Astrocyte of the hippocampus (primary cell): ENCODE measurements at regions not wholly inside any gene's neighbourhood (a gene's known extent, or its start where the extent isn't known, plus 50 kb on each side); places are given as distances from the start of the nearest gene placed in this dataset.
"Not testable (repeated sequence)": the region's sequence is repeated elsewhere in the genome, so short reads cannot be mapped to it uniquely, and the experiment has no call there.

Source experiments
- DNase-seq: peaks from one replicate; pipeline ENCODE4 v3.0.0; 2011; ENCODE audit warnings: low read depth, low spot score

DNA sequence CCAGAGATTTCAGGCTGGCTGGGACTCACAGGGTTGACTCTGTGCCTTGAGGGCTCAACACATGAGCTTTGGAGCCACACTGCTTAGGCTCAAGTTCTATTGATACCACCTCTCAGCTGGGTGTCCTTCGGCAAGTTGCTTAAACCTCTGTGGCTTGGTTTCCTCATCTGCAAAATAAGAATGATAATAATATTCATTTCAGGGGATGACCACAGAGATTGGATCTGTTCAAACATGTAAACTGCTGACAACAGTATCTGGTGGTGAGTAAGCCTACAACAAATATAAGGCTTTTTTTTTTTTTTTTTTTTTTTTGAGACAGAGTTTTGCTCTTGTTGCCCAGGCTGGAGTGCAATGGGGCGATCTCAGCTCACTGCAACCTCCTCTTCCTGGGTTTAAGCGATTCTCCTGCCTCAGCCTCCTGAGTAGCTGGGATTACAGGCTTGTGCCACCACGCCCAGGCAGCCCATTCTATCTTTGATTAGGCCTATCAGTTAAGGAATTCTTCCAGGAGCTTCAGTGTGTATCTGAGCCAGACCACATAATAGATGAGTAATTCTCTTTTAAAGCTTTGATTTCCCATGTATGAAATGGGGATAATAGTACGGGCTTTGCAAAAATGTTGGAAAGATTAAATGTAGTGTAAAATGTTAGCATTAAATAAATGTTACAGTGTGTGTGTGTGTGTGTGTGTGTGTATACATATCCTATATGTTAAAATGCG is 437.6 kb downstream of the PRDM2 start:
- DNase-seq: no peak

DNA sequence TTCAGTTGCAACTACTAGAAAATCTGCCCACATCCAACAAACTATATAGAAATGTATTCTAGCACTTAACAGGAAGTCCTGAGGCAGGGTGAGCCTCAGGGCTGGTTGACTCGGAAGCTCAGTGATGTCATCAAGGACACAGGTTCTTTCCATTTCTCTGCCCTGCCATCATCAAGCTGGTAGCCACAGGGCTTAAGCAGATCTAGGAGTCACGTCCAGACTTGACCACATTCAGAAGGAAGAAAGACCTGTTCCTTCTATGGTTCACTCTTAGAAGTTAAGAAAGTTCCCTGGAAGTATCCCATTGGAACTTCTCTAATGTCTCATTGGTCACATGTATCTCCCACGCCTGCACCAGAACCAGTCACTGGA is 438.1 kb downstream of the PRDM2 start:
- DNase-seq: peak; percentile 33

- DNase-seq: no peak
Observed at GRCh38 chr1:14138687-14139086, 438.7 kb downstream of the PRDM2 start.

GRCh38 chr1:14140831-14141401 is 440.9 kb downstream of the PRDM2 start:
- DNase-seq: peak; percentile 93

DNA sequence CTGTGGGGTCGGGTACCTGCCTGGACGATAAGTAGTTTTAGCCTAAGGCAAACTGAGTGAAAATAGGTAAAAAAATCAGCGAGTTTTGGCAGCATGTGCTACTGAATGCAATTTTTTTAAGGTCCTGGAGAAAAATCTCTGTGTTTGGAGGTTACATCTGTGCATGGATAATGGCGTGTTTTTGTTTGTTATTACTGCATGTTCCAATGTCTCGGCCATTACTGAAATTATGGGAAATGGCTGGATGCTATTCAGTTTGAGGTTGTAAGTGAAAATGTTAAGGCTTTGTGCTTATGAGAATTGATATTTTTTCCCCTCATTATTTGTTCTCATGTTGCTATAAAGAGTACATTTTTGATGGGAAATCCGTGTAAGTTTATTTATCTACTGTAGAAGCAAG is 441.7 kb downstream of the PRDM2 start:
- no peak for DNase-seq

DNA sequence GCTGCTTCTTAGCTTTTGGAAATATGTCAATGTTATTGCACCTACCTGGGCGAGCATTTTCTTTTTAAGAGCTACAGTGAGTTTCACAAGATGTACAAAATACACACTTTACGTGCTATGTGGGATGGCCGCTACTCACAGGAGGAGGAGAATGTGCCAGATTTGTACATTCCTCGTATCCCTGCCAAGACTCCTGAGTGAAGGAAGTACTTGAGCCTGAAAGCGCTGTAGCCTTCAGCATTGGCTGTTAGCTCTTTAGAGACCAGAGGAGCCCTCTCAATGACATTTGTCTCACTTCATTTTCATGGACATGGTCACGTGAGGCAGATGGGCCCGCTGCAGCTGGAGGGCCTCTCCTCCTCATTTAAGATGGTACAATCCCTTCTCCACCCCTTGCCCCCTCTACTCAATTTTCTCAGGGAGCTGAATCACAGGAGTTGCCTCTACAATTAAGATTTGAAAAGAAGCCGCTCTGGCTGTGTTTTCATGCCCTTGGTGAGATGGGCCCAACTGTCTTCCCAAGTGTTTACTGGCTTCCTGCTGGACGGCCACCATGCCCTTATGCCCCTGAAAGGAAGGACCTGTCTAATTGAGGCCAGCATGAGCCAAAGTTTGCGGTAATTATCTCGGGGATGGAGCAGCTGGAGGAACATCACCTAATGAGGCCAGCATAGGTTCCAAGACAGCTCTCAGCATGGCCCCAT is 442.6 kb downstream of the PRDM2 start:
- peak; percentile 81 for DNase-seq

DNA sequence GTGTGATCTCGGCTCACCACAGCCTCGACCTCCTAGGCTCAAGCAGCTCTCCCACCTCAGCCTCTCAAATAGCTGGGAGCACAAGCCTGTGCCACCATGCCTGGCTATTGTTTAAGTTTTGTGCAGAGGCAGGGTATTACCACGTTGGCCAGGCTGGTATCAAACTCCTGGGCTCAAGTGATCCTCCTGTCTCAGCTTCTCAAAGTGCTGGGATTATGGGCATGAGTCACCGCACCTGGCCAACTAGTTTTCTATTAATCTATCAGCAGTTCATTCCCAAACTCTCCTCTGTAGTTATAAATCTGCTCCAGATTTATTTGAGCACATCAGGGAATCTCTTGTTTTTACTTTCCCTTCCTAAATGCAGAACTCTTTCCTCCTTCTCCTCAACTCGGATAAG is 443.8 kb downstream of the PRDM2 start:
- no peak for DNase-seq

- DNase-seq: no peak
Observed at GRCh38 chr1:14148526-14148925, 448.5 kb downstream of the PRDM2 start.

DNA sequence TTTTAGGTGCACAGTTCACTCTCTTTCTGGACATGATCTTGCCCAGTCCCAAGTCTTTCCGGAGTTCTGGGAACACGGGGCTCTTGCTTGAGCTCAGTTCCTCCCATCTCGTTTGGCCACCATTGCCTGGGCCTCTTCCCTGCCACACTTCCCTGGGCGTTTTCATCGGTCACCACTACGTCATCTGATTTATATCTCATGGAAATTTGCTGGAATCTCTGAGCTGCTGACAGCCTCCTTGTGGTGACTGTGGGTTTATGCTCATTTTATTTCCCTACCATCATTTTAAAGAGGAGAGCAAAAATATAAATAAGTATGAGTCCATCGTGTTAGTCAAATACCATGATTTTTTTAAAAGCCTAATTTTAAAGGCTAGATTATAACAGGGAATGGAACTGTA is 449.1 kb upstream of the KAZN start:
- DNase-seq: no peak

DNA sequence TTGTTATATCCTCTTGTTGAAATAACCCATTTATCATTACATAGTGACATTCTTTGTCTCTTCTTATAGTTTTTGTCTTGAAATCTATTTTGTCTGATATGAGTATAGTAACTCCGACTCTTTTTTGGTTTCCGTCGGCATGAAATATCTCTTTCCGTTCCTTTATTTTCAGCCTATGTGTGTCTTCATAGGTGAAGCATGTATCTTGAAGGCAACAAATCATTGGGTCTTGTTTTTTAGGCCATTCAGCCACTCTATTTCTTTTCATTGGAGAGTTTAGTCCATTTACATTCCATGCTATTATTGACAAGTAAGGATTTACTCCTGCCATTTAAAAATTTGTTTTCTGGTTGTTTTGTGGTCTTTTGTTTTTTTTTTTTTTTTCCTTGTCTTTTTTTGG is 441.9 kb upstream of the KAZN start:
- DNase-seq: no peak

DNA sequence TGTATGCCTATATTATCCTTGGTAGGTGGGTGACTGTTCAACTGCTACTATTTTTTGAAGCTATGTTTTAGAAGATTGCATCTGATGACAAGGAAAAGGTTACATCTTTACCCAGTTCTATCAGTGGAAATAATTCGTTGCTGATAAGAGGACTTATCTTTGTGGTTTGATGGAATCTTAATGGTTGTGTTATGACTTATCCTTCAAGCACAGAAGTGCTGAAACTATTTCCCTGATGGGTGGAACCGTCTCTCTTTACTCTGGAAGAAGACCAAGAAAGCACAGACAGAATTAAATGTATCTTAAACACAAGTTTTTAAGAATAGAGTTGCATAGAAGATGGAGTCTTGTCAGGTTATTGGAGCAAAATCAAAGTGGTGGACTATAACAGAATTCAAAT is 437.7 kb upstream of the KAZN start:
- DNase-seq: peak; percentile 19

DNA sequence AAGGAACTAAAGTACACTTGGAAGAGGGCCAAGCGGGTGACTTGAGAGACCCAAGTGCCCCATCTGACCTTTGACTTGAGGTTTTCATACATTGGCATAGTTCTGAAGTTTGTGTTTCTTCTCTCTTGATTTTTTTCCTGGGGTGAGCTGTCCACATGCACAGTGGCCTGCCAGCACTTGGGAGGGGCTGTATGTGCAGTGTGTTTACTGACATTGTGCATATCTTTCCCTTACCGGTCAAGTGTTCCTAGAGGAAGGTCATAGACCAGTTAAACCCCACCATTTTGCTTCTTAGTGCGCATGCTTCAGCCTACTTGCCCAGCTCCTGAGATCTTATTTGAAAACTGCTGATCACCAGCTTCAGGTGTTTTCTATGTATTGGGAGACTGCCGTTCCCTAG is 435.2 kb upstream of the KAZN start:
- no peak for DNase-seq

DNA sequence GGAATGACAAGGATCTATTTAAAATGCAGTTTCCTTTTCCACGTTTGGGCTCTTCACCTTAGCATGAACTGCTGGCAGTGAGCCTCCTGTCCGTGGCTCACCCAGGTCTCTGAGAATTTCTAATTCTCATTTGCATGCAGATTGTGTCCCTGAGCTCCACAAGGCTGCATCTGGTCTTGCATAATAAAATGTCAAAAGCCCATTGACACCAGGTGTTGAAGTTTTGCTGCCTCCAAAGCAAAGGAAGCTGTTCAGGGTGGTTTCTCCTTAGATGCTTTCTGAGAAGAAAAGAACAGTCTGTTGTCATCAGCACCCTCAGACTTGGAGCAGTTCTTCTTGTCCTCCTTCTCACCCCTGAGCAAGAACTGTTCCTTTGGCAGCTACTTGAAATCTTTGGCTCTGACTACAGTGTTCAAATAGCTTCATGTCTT is 433.1 kb upstream of the KAZN start:
- peak; percentile 53 for DNase-seq

DNA sequence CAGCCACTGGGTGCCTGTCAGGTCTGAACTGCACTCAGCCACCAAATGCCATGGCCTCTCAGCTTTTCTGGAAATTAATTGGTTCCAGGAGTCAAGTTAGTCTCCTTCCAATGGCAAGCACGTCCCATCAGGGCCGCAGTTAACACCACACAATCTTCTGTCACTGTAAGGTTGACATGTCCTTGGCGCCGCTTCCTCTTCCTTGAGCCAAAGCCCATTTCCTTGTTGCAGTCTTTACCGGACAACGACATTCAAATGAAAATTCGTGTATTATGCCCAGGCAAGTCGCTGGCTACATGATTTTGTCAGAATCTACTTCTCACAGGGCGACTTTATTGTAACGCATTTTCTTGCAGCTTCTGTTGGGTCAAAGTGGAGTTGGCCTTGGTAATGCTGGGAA is 430.6 kb upstream of the KAZN start:
- DNase-seq: no peak

GRCh38 chr1:14168326-14169063 is 430.0 kb upstream of the KAZN start:
- DNase-seq: no peak

DNA sequence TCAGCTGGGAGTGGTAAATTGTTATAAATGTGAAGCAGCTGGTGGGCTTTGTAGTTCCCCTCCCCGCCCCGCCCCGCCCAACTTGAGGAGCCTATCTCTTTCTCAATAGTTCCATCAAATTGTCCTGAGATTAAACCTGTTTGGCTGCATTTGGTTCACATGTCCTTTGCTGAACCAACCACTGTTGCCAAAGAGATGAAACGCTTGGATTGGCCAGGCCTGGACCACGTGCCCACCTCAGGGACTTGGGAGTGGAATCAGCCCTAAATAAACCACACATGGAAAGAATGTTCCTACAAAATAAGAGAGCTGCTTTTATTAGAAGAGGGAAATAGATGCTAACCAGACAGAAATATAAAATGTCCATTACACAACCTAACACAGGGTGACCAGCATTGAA is 424.9 kb upstream of the KAZN start:
- DNase-seq: no peak

DNA sequence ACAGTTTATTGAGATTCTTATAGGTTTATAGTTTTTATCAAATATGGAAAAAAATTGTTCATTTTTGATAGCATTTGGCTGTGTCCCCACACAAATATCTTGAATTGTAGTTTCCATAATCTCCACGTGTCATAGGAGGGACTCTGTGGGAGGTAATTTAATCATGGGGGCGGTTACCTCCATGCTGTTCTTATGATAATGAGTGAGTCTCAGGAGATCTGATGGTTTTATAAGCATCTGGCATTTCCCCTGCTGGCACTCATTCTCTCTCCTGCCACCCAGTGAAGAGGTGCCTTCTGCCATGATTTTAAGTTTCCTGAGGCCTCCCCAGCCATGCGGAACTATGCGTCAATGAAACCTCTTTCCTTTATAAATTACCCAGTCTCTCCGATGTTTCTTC is 420.6 kb upstream of the KAZN start:
- DNase-seq: not testable (repeated sequence)

DNA sequence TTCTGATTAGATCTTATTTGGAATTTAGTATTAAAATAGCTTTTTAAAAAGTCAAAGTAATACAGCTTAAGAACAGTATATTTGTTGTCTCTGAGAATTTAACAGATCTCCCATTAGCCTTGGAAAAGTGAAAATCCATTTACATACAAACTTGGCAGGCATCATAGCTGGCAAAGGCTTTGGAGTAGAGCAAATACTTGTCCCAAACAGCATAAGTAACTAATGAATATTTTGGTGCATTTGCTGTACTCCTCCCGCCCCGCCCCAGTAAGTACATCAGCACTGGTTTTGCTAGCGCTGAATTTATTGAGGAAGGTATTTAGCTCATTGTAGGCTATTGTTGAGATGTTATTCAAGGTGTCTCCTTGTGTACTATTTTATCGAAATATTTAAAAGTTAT is 417.7 kb upstream of the KAZN start:
- DNase-seq: peak; percentile 63

- peak; percentile 91 for DNase-seq
Observed at GRCh38 chr1:14181191-14181795, 417.2 kb upstream of the KAZN start.

DNA sequence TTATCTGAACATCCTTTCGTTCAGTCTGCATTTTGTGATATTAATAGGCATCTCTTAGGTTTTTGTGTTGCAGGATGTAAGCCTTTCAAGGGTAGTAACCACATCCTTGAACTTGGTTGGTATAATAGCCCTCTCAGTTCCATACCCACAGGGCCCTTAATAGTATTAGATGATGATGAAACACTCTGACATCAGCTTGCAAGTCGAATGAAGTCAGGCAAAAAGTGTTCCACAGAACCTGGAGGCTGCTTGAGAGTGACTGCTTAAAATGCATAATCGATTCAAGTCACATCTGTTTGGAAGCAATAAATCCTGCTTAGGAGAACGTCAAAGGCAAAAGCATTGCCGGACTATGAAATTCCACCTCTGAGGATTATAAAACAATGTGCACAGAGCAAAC is 415.6 kb upstream of the KAZN start:
- DNase-seq: no peak

GRCh38 chr1:14183329-14183728 is 415.2 kb upstream of the KAZN start:
- no peak for DNase-seq

DNA sequence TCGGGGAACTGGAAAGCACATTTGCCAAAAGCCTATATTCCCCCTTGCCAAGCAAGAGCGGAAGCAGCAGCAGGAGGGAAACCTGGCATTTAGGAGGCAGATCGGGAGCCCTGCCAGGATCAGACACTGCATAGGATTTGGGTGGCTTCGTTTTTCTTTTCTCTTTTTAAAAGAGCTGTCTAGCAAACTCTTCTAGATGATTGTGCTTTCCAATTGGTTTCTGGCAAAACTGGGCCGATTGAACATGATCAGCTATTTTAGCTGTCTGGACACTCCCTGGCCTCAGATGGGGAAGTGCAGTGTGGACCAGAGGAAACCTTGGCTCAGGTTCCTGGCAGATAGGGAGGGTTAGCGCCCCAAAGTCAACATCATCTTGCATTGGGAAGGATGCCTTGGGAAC is 414.0 kb upstream of the KAZN start:
- DNase-seq: peak; percentile 7
